OCI-LY1 (cell line): ENCODE measurements at regions not wholly inside any gene's neighbourhood (a gene's known extent, or its start where the extent isn't known, plus 50 kb on each side); places are given as distances from the start of the nearest gene placed in this dataset.
"Not testable (repeated sequence)": the region's sequence is repeated elsewhere in the genome, so short reads cannot be mapped to it uniquely, and the experiment has no call there.

Experiments
- CTCF ChIP-seq: fragments of 200-600 bp; sonication (generic), shearing (Covaris generic); IDR thresholded peaks from 2 replicates; pipeline ENCODE4 v1.5.1; 2017; ENCODE audit warnings: mild to moderate bottlenecking, antibody characterized with exemption, low read length, moderate library complexity, mixed read lengths
- EZH2 ChIP-seq: fragments of 200-600 bp; sonication (generic), shearing (Covaris generic); IDR thresholded peaks from 2 replicates; pipeline ENCODE4 v1.8.0; 2017; ENCODE audit warnings: borderline replicate concordance, mixed run types, mild to moderate bottlenecking, antibody characterized with exemption, low read length, moderate library complexity, mixed read lengths

DNA sequence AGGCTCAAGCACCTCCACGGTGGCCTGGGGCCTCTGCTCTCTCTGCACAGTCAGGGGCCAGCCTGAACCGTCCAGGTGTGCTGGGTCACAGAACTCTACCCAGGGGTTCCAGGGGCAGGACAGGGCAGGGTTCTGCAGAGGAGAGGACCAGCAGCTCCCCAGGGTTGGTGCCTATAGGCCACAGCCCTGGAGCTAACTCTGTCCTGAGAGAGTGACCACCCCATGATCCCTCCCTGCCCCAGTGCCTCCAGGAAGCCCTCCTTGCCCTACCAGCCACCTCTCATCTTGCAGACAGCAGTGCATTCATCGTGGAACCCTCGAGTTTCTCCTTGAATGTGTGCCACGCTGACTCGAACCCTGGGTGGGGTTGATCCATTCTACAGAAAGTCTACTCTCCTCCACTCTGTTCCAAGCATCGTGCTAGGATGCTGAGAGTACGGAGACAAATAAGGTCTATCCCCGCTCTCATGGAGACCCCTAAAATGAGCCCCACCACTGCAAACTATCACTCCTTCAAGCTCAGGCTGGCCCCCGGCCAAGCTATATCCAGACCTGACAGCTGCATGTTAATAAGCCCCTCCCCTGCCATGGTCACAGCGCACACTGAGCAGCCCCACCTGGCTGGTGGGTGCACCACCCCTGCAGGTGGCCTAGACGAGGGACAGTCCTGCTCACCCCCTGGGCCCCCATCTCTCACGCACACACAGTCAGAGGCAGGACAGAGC, 138.1 kb upstream of the FOXD4L5 start:
- not testable (repeated sequence) for TF ChIP-seq EZH2, CTCF
